RWPE2 (cell line): ENCODE measurements at regions not wholly inside any gene's neighbourhood (a gene's known extent, or its start where the extent isn't known, plus 50 kb on each side); places are given as distances from the start of the nearest gene placed in this dataset.

ENCODE experiments used
- ATAC-seq: fragments of 200-7000 bp; cut with Tn5 transposase; 3 replicates; pipeline ENCODE4 v1.9.1; 2021; ENCODE audit warnings: low read depth
- DNase-seq: peaks from one replicate; pipeline ENCODE4 v3.0.0-alpha.2; 2020; ENCODE audit warnings: low spot score
- H3K27ac ChIP-seq: fragments of 450-650 bp; 2 replicates; pipeline ENCODE4 v1.5.1; 2017; ENCODE audit warnings: mild to moderate bottlenecking; ENCODE audit not compliant: poor library complexity, severe bottlenecking
- H3K27me3 ChIP-seq: fragments of 250-450 bp; sonication (Bioruptor Pico); 2 replicates; pipeline ENCODE4 v1.5.1; 2021; ENCODE audit warnings: mild to moderate bottlenecking, moderate library complexity; ENCODE audit not compliant: insufficient read depth, poor library complexity, severe bottlenecking
- H3K36me3 ChIP-seq: fragments of 250-450 bp; sonication (Bioruptor Pico); 2 replicates; pipeline ENCODE4 v1.5.1; 2020; ENCODE audit warnings: low read depth, mild to moderate bottlenecking, moderate library complexity
- H3K4me1 ChIP-seq: fragments of 250-450 bp; sonication (Bioruptor Pico); 2 replicates; pipeline ENCODE4 v1.5.1; 2021; ENCODE audit warnings: mild to moderate bottlenecking, moderate library complexity; ENCODE audit not compliant: insufficient read depth, poor library complexity, severe bottlenecking
- H3K4me3 ChIP-seq: fragments of 250-450 bp; sonication (Bioruptor Pico); 2 replicates; pipeline ENCODE4 v1.5.1; 2021; ENCODE audit warnings: mild to moderate bottlenecking, moderate library complexity; ENCODE audit not compliant: severe bottlenecking
- H3K9me3 ChIP-seq: fragments of 250-450 bp; sonication (Bioruptor Pico); 2 replicates; pipeline ENCODE4 v1.5.1; 2021; ENCODE audit warnings: mild to moderate bottlenecking, moderate library complexity; ENCODE audit not compliant: severe bottlenecking
- CTCF ChIP-seq: fragments of 450-650 bp; IDR thresholded peaks from one replicate; pipeline ENCODE4 v1.5.1; 2017; ENCODE audit warnings: mild to moderate bottlenecking, moderate library complexity; ENCODE audit not compliant: poor library complexity, severe bottlenecking

GRCh38 chr6:122129313-122130025 lies 270.0 kb upstream of the HSF2 start:
- Histone ChIP-seq H3K27ac (no peak overlapping the region), H3K36me3 (no peaks in the 10 kb centered on the region), H3K27me3 (no peaks in the 10 kb centered on the region), H3K4me1 (no peaks in the 10 kb centered on the region), H3K9me3 (no peaks in the 10 kb centered on the region), H3K4me3 (no peak overlapping the region)
- DNase-seq: no peak
- ATAC-seq: no peak
- no peak for TF ChIP-seq CTCF

DNA sequence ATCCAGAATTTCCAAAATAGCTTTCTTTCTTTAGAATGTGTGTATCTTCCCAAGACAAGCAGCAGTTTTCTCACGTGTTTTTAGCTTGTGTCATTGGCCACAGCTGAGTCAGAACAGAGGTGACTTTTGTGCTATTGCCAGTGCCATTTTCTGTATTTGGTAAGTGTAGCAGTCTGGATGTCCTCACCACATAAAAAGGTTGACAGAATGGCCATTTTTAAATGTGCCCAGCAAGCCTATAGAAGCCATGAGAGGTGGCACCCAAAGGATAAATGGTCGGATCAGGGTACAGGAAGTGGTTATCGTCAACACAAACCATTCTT lies 269.5 kb upstream of the HSF2 start:
- H3K9me3 ChIP-seq: no peaks in the 10 kb centered on the region
- no peak for TF ChIP-seq CTCF
- no peaks in the 10 kb centered on the region for H3K4me1 ChIP-seq
- no peaks in the 10 kb centered on the region for H3K36me3 ChIP-seq
- no peak for DNase-seq
- no peaks in the 10 kb centered on the region for H3K27me3 ChIP-seq
- ATAC-seq: no peak
- no peak overlapping the region for H3K27ac ChIP-seq
- no peak overlapping the region for H3K4me3 ChIP-seq

GRCh38 chr6:122130518-122130917 lies 268.9 kb upstream of the HSF2 start:
- H3K4me3 ChIP-seq: no peak overlapping the region
- DNase-seq (no peak), ATAC-seq (no peak)
- H3K27me3 ChIP-seq: no peaks in the 10 kb centered on the region
- no peak for TF ChIP-seq CTCF
- H3K9me3 ChIP-seq: no peaks in the 10 kb centered on the region
- H3K27ac ChIP-seq: no peak overlapping the region
- H3K36me3 ChIP-seq: no peaks in the 10 kb centered on the region
- H3K4me1 ChIP-seq: no peaks in the 10 kb centered on the region

- TF ChIP-seq CTCF: no peak
- no peak for ATAC-seq
- no peak overlapping the region for H3K27ac ChIP-seq
- no peaks in the 10 kb centered on the region for H3K36me3 ChIP-seq
- no peaks in the 10 kb centered on the region for H3K4me1 ChIP-seq
- no peaks in the 10 kb centered on the region for H3K27me3 ChIP-seq
- no peak for DNase-seq
- H3K4me3 ChIP-seq: no peak overlapping the region
- no peaks in the 10 kb centered on the region for H3K9me3 ChIP-seq
Observed at GRCh38 chr6:122136386-122136785, 263.1 kb upstream of the HSF2 start.

GRCh38 chr6:122140031-122140430 lies 259.4 kb upstream of the HSF2 start:
- Histone ChIP-seq H3K27ac (no peak overlapping the region), H3K9me3 (no peaks in the 10 kb centered on the region), H3K4me3 (no peak overlapping the region), H3K4me1 (no peaks in the 10 kb centered on the region), H3K27me3 (no peaks in the 10 kb centered on the region), H3K36me3 (no peaks in the 10 kb centered on the region)
- no peak for DNase-seq
- ATAC-seq: no peak
- no peak for TF ChIP-seq CTCF
